ENCODE measurements at regions not wholly inside any gene's neighbourhood (a gene's known extent, or its start where the extent isn't known, plus 50 kb on each side); places are given as distances from the start of the nearest gene placed in this dataset.

DNA sequence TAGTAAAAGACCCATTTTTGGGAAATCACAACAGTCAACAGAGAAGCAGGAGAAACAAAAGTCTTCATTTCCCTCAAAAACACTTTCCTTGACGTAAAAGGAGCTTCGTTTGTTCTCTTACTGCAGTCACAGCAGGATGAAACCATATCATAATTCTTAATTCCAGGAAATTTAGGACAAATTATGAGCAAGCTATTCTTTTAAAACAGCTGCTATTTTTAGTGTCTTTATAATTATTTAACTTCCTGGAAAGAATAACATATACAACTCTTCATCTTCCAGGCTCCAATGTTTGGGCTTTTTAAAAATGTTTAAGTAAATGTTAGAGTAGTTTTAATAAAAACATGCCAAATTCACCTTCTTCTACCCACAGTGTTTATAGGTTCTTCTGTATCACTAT lies 563.5 kb downstream of the LTN1 start:
- H3K27ac ChIP-seq = no peak overlapping the region
- no peak for DNase-seq (ENCODE audit: low spot score)
- TF ChIP-seq, protein P1, sequence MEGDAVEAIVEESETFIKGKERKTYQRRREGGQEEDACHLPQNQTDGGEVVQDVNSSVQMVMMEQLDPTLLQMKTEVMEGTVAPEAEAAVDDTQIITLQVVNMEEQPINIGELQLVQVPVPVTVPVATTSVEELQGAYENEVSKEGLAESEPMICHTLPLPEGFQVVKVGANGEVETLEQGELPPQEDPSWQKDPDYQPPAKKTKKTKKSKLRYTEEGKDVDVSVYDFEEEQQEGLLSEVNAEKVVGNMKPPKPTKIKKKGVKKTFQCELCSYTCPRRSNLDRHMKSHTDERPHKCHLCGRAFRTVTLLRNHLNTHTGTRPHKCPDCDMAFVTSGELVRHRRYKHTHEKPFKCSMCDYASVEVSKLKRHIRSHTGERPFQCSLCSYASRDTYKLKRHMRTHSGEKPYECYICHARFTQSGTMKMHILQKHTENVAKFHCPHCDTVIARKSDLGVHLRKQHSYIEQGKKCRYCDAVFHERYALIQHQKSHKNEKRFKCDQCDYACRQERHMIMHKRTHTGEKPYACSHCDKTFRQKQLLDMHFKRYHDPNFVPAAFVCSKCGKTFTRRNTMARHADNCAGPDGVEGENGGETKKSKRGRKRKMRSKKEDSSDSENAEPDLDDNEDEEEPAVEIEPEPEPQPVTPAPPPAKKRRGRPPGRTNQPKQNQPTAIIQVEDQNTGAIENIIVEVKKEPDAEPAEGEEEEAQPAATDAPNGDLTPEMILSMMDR (IDR thresholded peaks at IDR 0.05) = no peak

DNA sequence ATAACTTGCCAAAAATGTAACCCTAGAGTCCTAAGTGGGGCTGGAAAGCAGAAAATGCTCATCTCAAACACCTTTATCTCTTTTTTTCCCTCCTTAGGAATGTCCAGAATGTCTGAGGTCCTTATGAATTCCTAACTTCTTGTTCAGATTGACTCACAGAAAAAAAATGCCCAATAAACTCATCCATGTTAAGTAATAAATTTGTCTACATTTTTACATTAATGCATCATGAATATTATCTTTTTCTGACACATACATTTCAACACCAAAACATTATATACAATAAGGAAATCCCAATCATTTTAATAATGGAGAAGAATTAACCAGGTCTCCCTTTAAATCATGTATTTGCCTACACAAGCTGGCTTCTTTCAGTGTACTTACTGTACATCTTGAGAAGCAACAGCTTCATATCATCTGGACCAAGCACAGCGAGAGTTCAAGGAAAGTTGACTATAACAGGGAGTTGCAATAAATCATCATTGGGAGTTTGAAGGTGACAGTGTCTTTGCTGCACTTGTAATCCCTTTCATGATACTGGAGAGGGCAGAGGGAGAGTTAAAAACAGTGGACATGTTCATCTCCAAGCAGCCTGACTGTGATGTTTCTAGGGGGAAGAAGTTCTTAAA lies 565.2 kb downstream of the LTN1 start:
- Histone ChIP-seq H3K4me3 (no peak overlapping the region), H3K27ac (no peak overlapping the region), H3K4me1 (ENCODE audit: control insufficient read depth in 1 of 2, low read depth in 2 of 2) (no peaks in the 10 kb centered on the region), H3K36me3 (no peaks in the 10 kb centered on the region), H3K27me3 (replicated peaks; ENCODE audit: insufficient read depth) (no peaks in the 10 kb centered on the region), H3K9me3 (no peaks in the 10 kb centered on the region)
- DNase-seq (ENCODE audit: low spot score) = no peak
- ATAC-seq (ENCODE audit: insufficient number of reproducible peaks, low FRiP score, low read depth) = no peak
- TF ChIP-seq, protein P1 (IDR thresholded peaks at IDR 0.05) = no peak

More for the DNA sequence above, 563.5 kb downstream of the LTN1 start:
- H3K4me3 ChIP-seq = no peak overlapping the region
- no peaks in the 10 kb centered on the region for H3K9me3 ChIP-seq
- no peaks in the 10 kb centered on the region for H3K27me3 ChIP-seq (replicated peaks; ENCODE audit: insufficient read depth)
- ATAC-seq (ENCODE audit: insufficient number of reproducible peaks, low FRiP score, low read depth) = no peak
- H3K4me1 ChIP-seq (ENCODE audit: control insufficient read depth in 1 of 2, low read depth in 2 of 2) = no peaks in the 10 kb centered on the region
- H3K36me3 ChIP-seq = no peaks in the 10 kb centered on the region

- TF ChIP-seq, protein P1 (IDR thresholded peaks at IDR 0.05) = no peak
- H3K27ac ChIP-seq = no peak overlapping the region
- no peak for ATAC-seq (ENCODE audit: insufficient number of reproducible peaks, low FRiP score, low read depth)
These were observed 566.1 kb downstream of the LTN1 start for GRCh38 chr21:28426545-28426944.

GRCh38 chr21:28423521-28424190 lies 569.0 kb downstream of the LTN1 start:
- Histone ChIP-seq H3K27ac (no peak overlapping the region), H3K4me1 (ENCODE audit: control insufficient read depth in 1 of 2, low read depth in 2 of 2) (peaks cover 3 to 7% of the 10 kb centered on the region in 2 donors), H3K36me3 (no peaks in the 10 kb centered on the region), H3K4me3 (no peak overlapping the region), H3K9me3 (no peaks in the 10 kb centered on the region), H3K27me3 (replicated peaks; ENCODE audit: insufficient read depth) (no peaks in the 10 kb centered on the region)
- TF ChIP-seq, protein P1 (IDR thresholded peaks at IDR 0.05) = no peak
- DNase-seq (ENCODE audit: low spot score) (no peak), ATAC-seq (ENCODE audit: insufficient number of reproducible peaks, low FRiP score, low read depth) (no peak)

More at GRCh38 chr21:28426545-28426944, 566.1 kb downstream of the LTN1 start:
- DNase-seq (ENCODE audit: low spot score) = no peak
- H3K9me3 ChIP-seq = no peaks in the 10 kb centered on the region
- no peaks in the 10 kb centered on the region for H3K36me3 ChIP-seq
- peaks cover 0 to under 1% of the 10 kb centered on the region in 2 donors for H3K4me1 ChIP-seq (ENCODE audit: control insufficient read depth in 1 of 2, low read depth in 2 of 2)
- no peak overlapping the region for H3K4me3 ChIP-seq
- no peaks in the 10 kb centered on the region for H3K27me3 ChIP-seq (replicated peaks; ENCODE audit: insufficient read depth)

GRCh38 chr21:28421716-28422524 lies 570.8 kb downstream of the LTN1 start:
- TF ChIP-seq, protein P1 (IDR thresholded peaks at IDR 0.05) = no peak
- DNase-seq (ENCODE audit: low spot score) (no peak), ATAC-seq (ENCODE audit: insufficient number of reproducible peaks, low FRiP score, low read depth) (peak; percentile 13)
- no peak overlapping the region for H3K4me3 ChIP-seq
- H3K27ac ChIP-seq = no peak overlapping the region
- no peaks in the 10 kb centered on the region for H3K9me3 ChIP-seq
- H3K27me3 ChIP-seq (replicated peaks; ENCODE audit: insufficient read depth) = no peaks in the 10 kb centered on the region
- peaks cover 3 to 7% of the 10 kb centered on the region in 2 donors for H3K4me1 ChIP-seq (ENCODE audit: control insufficient read depth in 1 of 2, low read depth in 2 of 2)
- no peaks in the 10 kb centered on the region for H3K36me3 ChIP-seq

Measured in thoracic aorta (tissue), 2 donors.